ENCODE measurements at regions not wholly inside any gene's neighbourhood (a gene's known extent, or its start where the extent isn't known, plus 50 kb on each side); places are given as distances from the start of the nearest gene placed in this dataset.
"Not testable (repeated sequence)": the region's sequence is repeated elsewhere in the genome, so short reads cannot be mapped to it uniquely, and the experiment has no call there.

DNA sequence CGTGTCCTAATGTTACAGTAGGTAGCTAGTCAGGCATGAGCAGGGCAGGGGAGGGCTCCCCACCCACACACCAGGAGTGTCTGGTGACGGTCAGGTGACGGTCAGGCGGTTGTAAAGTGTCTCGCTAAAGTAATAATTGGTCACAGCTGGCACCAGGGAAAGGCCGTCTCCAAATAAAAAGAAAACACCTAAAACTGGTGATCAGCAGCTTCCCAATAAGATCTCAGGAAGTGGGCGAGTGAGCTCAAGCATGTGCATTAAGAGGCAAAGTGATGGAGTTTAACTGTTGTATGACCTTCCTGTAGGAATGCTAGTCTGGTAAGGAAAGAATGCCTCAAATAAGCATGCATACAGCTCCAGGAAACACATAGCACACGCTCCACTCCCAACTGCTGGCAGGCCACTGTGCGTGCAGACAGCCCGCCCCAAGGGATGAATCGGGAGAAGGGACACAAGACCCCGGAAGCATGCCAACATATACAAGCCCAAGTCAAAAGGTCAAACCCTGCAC, 177.1 kb downstream of the RNF144A start:
- Histone ChIP-seq H3K27ac (ENCODE audit: low read length) (no peak overlapping the region), H3K9me3 (ENCODE audit: control insufficient read depth in 2 of 2, low read length in 2 of 2) (no peaks in the 10 kb centered on the region), H3K4me1 (ENCODE audit: control insufficient read depth, insufficient read depth, low read length) (peaks cover 5% of the 10 kb centered on the region), H3K36me3 (ENCODE audit: control insufficient read depth in 2 of 2, insufficient read depth in 2 of 2, low read length in 2 of 2) (no peaks in the 10 kb centered on the region), H3K4me3 (ENCODE audit: low read length in 2 of 2) (no peak overlapping the region), H3K9ac (ENCODE audit: low read length in 2 of 2) (no peak overlapping the region), H3K27me3 (ENCODE audit: control insufficient read depth in 1 of 2, insufficient read depth in 2 of 2, low read length in 2 of 2) (no peaks in the 10 kb centered on the region)

DNA sequence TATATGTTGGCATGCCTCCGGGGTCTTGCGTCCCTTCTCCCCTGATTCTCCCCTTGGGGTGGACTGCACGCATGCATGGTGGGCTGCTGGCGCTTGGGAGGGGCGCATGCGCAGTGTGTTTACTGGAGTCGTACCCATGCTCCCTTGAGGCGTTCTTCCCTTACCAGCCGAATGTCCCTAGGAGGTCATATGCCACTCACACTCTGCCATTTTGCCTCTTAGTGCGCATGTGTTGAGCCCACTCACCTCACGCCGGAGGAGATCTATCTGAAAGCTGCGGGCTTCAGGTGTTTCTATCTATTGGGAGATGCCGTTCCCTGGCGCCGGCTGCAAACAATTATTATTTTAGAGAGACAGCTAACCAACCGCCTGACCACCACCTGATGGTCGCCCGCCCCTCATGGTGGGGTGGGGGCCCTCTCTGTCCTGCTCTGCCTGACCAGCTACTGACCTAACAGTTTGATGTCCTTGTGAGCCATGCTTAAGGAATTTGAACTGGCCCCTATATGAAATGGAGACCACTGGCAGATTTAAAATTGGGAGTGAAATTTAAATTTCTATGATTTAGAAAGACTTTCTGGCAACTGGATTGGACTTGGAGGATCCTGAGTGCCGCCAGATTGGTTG, 179.6 kb downstream of the RNF144A start:
- Histone ChIP-seq H3K4me3 (ENCODE audit: low read length in 2 of 2) (peak overlapping the region; percentile 41 to 60), H3K9me3 (ENCODE audit: control insufficient read depth in 2 of 2, low read length in 2 of 2) (no peaks in the 10 kb centered on the region)

DNA sequence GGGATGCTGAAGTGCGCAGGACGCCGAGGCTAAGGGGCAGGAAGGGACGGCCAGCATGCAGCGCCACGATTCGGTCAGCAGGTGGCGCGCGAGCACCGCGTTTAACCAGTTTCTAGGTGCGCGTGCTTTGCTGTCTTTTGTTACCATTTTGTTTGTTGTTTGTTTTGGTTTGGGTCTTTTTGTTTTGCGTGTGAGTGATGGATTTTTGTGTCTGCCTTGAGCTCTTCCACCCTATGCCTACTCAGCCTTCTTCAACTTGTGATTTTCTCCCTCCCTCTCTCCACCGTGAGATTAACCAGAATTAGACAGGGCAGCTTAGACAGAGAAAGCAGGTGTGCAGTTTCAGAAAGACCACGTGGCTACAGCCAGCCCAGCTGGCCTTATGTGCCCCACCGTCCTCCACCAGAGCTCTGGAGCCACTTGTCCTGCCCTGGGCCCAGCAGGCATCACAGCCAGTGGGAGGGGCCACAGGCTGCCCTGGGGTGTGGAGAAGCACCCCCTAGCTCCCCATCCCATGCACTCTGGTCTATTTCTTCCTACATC, 180.2 kb downstream of the RNF144A start:
- H3K27me3 ChIP-seq (ENCODE audit: control insufficient read depth in 1 of 2, insufficient read depth in 2 of 2, low read length in 2 of 2), result no peaks in the 10 kb centered on the region
- no peaks in the 10 kb centered on the region for H3K9me3 ChIP-seq (ENCODE audit: control insufficient read depth in 2 of 2, low read length in 2 of 2)
- H3K4me3 ChIP-seq (ENCODE audit: low read length in 2 of 2), result peak overlapping the region; percentile 41 to 60
- H3K27ac ChIP-seq (ENCODE audit: low read length), result no peak overlapping the region
- H3K9ac ChIP-seq (ENCODE audit: low read length in 2 of 2), result no peak overlapping the region
- H3K4me1 ChIP-seq (ENCODE audit: control insufficient read depth, insufficient read depth, low read length), result peaks cover 5% of the 10 kb centered on the region
- H3K36me3 ChIP-seq (ENCODE audit: control insufficient read depth in 2 of 2, insufficient read depth in 2 of 2, low read length in 2 of 2), result no peaks in the 10 kb centered on the region

More for the DNA sequence above, 179.6 kb downstream of the RNF144A start:
- Histone ChIP-seq H3K4me1 (ENCODE audit: control insufficient read depth, insufficient read depth, low read length) (peaks cover 5% of the 10 kb centered on the region), H3K27ac (ENCODE audit: low read length) (no peak overlapping the region), H3K27me3 (ENCODE audit: control insufficient read depth in 1 of 2, insufficient read depth in 2 of 2, low read length in 2 of 2) (no peaks in the 10 kb centered on the region), H3K36me3 (ENCODE audit: control insufficient read depth in 2 of 2, insufficient read depth in 2 of 2, low read length in 2 of 2) (no peaks in the 10 kb centered on the region), H3K9ac (ENCODE audit: low read length in 2 of 2) (no peak overlapping the region)

DNA sequence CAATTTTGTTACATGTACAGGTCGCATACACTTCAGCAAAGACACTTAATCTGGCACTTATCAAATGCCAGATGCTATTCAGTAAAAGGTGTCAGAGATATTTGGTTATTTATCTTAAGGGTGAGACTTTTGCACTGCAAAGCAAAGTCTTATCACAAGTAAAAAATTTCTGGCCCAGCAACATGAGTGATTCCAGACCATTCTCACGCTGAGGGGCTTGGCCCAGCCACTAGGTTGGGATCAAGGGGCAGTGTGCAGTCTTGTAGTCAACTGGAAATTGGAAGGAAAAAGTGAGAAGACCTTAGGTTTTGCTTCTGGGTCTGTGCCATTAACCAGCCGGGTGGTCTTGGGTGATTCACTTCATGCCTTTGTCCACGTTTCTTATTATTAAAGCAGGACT, 181.6 kb downstream of the RNF144A start:
- Histone ChIP-seq H3K36me3 (ENCODE audit: control insufficient read depth in 2 of 2, insufficient read depth in 2 of 2, low read length in 2 of 2) (no peaks in the 10 kb centered on the region), H3K4me1 (ENCODE audit: control insufficient read depth, insufficient read depth, low read length) (peaks cover 5% of the 10 kb centered on the region), H3K9ac (ENCODE audit: low read length in 2 of 2) (no peak overlapping the region)

DNA sequence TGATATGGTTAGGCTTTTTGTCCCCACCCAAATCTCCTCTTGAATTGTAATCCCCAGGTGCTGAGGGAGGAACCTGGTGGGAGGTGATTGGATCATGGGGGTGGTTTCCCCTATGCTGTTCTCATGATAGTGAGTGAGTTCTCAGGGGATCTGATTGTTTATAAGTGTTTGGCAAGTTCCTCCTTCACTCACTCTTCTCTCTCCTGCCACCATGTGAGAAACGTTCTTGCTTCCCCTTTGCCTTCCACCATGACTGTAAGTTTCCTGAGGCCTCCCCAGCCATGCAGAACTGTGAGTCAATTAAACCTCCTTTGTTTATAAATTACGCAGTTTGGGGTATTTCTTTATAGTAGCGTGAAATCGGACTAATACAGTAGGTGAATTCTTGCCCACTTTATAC, 182.5 kb downstream of the RNF144A start:
- H3K9ac ChIP-seq (ENCODE audit: low read length in 2 of 2); H3K36me3 ChIP-seq (ENCODE audit: control insufficient read depth in 2 of 2, insufficient read depth in 2 of 2, low read length in 2 of 2); H3K4me1 ChIP-seq (ENCODE audit: control insufficient read depth, insufficient read depth, low read length): not testable (repeated sequence)

More for the DNA sequence above, 181.6 kb downstream of the RNF144A start:
- Histone ChIP-seq H3K9me3 (ENCODE audit: control insufficient read depth in 2 of 2, low read length in 2 of 2) (no peaks in the 10 kb centered on the region), H3K4me3 (ENCODE audit: low read length in 2 of 2) (no peak overlapping the region), H3K27me3 (ENCODE audit: control insufficient read depth in 1 of 2, insufficient read depth in 2 of 2, low read length in 2 of 2) (no peaks in the 10 kb centered on the region), H3K27ac (ENCODE audit: low read length) (no peak overlapping the region)

DNA sequence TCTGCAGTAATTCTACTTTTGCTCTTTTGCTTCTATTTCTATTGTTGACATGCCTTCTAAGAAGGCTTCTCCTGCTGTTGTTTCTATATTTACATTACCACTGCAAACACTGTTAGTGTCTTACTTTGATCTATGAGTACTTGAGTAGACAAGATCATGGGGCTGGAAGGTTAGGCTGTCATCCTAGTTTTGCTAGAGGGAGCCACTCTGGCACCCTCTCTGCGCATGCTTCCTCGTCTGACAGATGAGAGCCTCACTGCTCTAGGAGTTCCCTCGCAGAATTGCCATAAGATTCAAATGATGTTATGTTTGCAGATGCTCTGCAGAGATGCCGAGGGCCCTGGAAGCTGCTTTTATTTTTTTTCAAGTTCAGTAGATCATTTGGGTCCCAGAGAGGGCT, 185.6 kb downstream of the RNF144A start:
- H3K36me3 ChIP-seq (ENCODE audit: control insufficient read depth in 2 of 2, insufficient read depth in 2 of 2, low read length in 2 of 2), result no peaks in the 10 kb centered on the region
- H3K9ac ChIP-seq (ENCODE audit: low read length in 2 of 2), result no peak overlapping the region
- H3K9me3 ChIP-seq (ENCODE audit: control insufficient read depth in 2 of 2, low read length in 2 of 2), result no peaks in the 10 kb centered on the region
- no peak overlapping the region for H3K27ac ChIP-seq (ENCODE audit: low read length)
- H3K27me3 ChIP-seq (ENCODE audit: control insufficient read depth in 1 of 2, insufficient read depth in 2 of 2, low read length in 2 of 2), result no peaks in the 10 kb centered on the region
- H3K4me1 ChIP-seq (ENCODE audit: control insufficient read depth, insufficient read depth, low read length), result no peaks in the 10 kb centered on the region
- no peak overlapping the region for H3K4me3 ChIP-seq (ENCODE audit: low read length in 2 of 2)

More for the DNA sequence above, 182.5 kb downstream of the RNF144A start:
- not testable (repeated sequence) for H3K9me3 ChIP-seq (ENCODE audit: control insufficient read depth in 2 of 2, low read length in 2 of 2); H3K4me3 ChIP-seq (ENCODE audit: low read length in 2 of 2); H3K27ac ChIP-seq (ENCODE audit: low read length); H3K27me3 ChIP-seq (ENCODE audit: control insufficient read depth in 1 of 2, insufficient read depth in 2 of 2, low read length in 2 of 2)

DNA sequence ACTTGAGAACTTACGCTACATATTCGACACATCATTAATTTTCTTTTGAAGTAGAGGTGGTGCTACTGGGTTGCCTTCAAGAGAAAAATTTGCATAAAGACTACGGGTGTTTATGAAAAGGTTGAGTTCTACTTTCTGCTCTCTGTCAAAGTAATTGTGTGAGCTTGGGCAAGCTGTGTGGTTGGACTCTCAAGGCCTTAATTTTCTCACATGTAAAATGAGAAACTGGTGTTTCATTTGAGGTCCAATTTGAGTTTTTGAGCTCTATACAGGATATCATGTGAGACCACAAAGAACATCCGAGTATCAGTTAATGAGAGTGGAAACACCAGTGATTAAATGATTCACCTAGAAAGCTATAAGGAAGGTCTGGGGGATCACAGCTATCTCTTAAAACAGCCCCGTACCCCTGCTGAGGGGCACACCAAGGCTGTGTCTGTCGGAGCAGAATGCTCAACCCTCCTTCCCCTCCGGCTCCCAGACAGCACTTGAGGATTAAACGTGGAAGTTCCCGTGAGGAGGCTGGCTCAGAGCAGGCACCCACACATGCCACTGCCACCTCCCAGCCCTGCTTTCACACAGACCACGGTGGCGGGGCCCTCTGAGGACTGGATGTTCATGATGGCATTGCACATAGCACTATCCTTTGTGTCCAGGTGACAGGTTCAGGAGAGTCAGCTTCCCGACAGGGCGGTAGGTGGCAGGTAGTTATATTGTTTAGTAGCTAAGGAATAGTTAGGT, 191.8 kb downstream of the RNF144A start:
- Histone ChIP-seq H3K9ac (ENCODE audit: low read length in 2 of 2) (no peak overlapping the region), H3K4me3 (ENCODE audit: low read length in 2 of 2) (no peak overlapping the region), H3K27me3 (ENCODE audit: control insufficient read depth in 1 of 2, insufficient read depth in 2 of 2, low read length in 2 of 2) (no peaks in the 10 kb centered on the region), H3K36me3 (ENCODE audit: control insufficient read depth in 2 of 2, insufficient read depth in 2 of 2, low read length in 2 of 2) (no peaks in the 10 kb centered on the region), H3K4me1 (ENCODE audit: control insufficient read depth, insufficient read depth, low read length) (no peaks in the 10 kb centered on the region), H3K9me3 (ENCODE audit: control insufficient read depth in 2 of 2, low read length in 2 of 2) (no peaks in the 10 kb centered on the region), H3K27ac (ENCODE audit: low read length) (no peak overlapping the region)

DNA sequence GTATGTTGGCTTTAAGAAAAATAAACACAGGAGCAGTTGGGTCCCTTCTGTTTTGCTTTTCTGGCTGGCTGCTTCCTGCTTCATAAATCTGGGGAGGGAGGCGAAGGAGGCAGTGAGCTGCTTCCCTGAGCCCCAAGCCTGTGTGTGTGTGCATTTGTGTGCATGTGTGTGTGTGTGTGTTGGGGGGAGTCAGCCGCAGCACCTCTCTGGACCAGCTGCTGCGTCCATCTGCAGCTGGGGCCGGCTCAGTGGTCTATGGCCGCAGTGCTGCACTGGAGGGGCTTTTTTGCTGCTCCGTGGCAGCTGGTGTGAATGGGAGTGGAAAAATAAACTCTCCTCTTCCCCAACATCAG, 192.3 kb downstream of the RNF144A start:
- Histone ChIP-seq H3K36me3 (ENCODE audit: control insufficient read depth in 2 of 2, insufficient read depth in 2 of 2, low read length in 2 of 2) (no peaks in the 10 kb centered on the region), H3K9me3 (ENCODE audit: control insufficient read depth in 2 of 2, low read length in 2 of 2) (no peaks in the 10 kb centered on the region), H3K4me1 (ENCODE audit: control insufficient read depth, insufficient read depth, low read length) (no peaks in the 10 kb centered on the region), H3K9ac (ENCODE audit: low read length in 2 of 2) (no peak overlapping the region), H3K4me3 (ENCODE audit: low read length in 2 of 2) (no peak overlapping the region), H3K27me3 (ENCODE audit: control insufficient read depth in 1 of 2, insufficient read depth in 2 of 2, low read length in 2 of 2) (no peaks in the 10 kb centered on the region), H3K27ac (ENCODE audit: low read length) (no peak overlapping the region)

DNA sequence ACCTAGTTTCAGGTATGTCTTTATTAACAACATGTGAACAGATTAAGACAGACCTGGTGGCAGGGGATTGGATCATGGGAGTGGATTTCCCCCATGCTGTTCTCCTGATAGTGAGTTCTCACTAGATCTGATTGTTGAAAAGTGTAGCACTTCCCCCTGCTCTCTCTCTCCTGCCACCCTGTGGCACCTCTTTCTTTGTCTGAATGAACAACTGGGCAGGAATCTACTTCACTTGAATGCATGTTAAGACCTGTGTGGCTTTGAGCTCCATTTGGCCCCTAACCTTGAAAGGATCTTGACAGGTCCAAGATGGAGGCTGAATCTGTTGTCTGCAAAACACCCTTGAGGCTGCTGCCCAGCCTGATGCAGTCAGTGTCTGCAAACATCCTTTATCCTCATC, 194.4 kb downstream of the RNF144A start:
- Histone ChIP-seq H3K36me3 (ENCODE audit: control insufficient read depth in 2 of 2, insufficient read depth in 2 of 2, low read length in 2 of 2) (no peaks in the 10 kb centered on the region), H3K27me3 (ENCODE audit: control insufficient read depth in 1 of 2, insufficient read depth in 2 of 2, low read length in 2 of 2) (no peaks in the 10 kb centered on the region), H3K4me3 (ENCODE audit: low read length in 2 of 2) (no peak overlapping the region), H3K4me1 (ENCODE audit: control insufficient read depth, insufficient read depth, low read length) (no peaks in the 10 kb centered on the region), H3K9me3 (ENCODE audit: control insufficient read depth in 2 of 2, low read length in 2 of 2) (no peaks in the 10 kb centered on the region), H3K9ac (ENCODE audit: low read length in 2 of 2) (no peak overlapping the region), H3K27ac (ENCODE audit: low read length) (no peak overlapping the region)

DNA sequence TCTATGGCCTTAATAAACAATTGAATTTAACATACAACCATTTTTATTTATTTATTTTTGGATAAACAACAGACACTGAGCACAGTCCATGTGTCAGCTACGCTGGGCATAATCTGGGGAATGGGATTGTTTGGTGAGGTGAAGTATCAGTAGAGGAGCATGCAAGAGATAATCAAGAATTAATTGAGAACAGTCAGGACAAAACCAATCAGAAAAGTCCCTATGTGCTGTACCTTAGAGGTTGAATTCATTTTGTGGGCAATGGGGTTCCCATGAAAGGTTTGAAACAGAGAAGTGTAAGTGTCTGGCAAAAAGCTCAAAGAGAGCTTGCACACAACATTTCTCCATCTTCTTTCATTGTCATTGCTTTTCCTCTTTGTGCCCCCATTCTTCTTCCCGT, 198.2 kb downstream of the RNF144A start:
- H3K9me3 ChIP-seq (ENCODE audit: control insufficient read depth in 2 of 2, low read length in 2 of 2), result no peaks in the 10 kb centered on the region

DNA sequence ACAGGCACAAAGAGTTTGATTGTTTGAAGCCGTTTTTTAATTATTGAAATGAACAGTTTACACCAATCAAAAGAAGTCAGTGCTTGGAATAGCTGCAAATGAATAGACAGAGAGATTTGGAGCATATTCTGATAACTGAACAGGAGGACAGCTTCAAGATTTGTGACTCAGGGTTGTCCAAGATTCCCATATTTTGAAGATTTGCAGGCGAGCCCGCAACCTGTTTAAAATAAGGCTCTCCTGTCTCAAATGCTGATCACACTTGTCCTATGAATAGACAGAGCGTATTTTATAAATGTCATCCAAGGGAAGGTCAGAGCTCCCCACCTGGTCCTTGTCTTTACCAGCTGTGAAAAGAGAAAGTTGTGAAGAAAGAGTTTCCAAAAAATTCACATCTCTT, 198.7 kb downstream of the RNF144A start:
- no peaks in the 10 kb centered on the region for H3K36me3 ChIP-seq (ENCODE audit: control insufficient read depth in 2 of 2, insufficient read depth in 2 of 2, low read length in 2 of 2)
- H3K9ac ChIP-seq (ENCODE audit: low read length in 2 of 2), result no peak overlapping the region
- H3K4me3 ChIP-seq (ENCODE audit: low read length in 2 of 2), result no peak overlapping the region
- H3K9me3 ChIP-seq (ENCODE audit: control insufficient read depth in 2 of 2, low read length in 2 of 2), result no peaks in the 10 kb centered on the region
- H3K27me3 ChIP-seq (ENCODE audit: control insufficient read depth in 1 of 2, insufficient read depth in 2 of 2, low read length in 2 of 2), result no peaks in the 10 kb centered on the region
- peaks cover 3% of the 10 kb centered on the region for H3K4me1 ChIP-seq (ENCODE audit: control insufficient read depth, insufficient read depth, low read length)
- H3K27ac ChIP-seq (ENCODE audit: low read length), result no peak overlapping the region

More for the DNA sequence above, 198.2 kb downstream of the RNF144A start:
- H3K27me3 ChIP-seq (ENCODE audit: control insufficient read depth in 1 of 2, insufficient read depth in 2 of 2, low read length in 2 of 2), result no peaks in the 10 kb centered on the region
- no peaks in the 10 kb centered on the region for H3K36me3 ChIP-seq (ENCODE audit: control insufficient read depth in 2 of 2, insufficient read depth in 2 of 2, low read length in 2 of 2)
- no peak overlapping the region for H3K27ac ChIP-seq (ENCODE audit: low read length)
- peaks cover 3% of the 10 kb centered on the region for H3K4me1 ChIP-seq (ENCODE audit: control insufficient read depth, insufficient read depth, low read length)
- H3K4me3 ChIP-seq (ENCODE audit: low read length in 2 of 2), result no peak overlapping the region
- H3K9ac ChIP-seq (ENCODE audit: low read length in 2 of 2), result no peak overlapping the region

Measured in stomach smooth muscle (tissue), 2 donors.